ENCODE measurements at regions not wholly inside any gene's neighbourhood (a gene's known extent, or its start where the extent isn't known, plus 50 kb on each side); places are given as distances from the start of the nearest gene placed in this dataset.
"Not testable (repeated sequence)": the region's sequence is repeated elsewhere in the genome, so short reads cannot be mapped to it uniquely, and the experiment has no call there.

GRCh38 chr14:97031530-97031929 is 234.3 kb downstream of the VRK1 start:
- DNase-seq = no peak

GRCh38 chr14:97033556-97034081 is 236.4 kb downstream of the VRK1 start:
- no peak for DNase-seq

GRCh38 chr14:97036086-97036852 is 239.1 kb downstream of the VRK1 start:
- no peak for DNase-seq

- DNase-seq = no peak
These were observed 242.7 kb downstream of the VRK1 start for GRCh38 chr14:97039717-97040363.

- no peak for DNase-seq
These were observed 249.8 kb downstream of the VRK1 start for GRCh38 chr14:97046967-97047366.

GRCh38 chr14:97052001-97052400 is 254.8 kb downstream of the VRK1 start:
- DNase-seq = no peak

GRCh38 chr14:97053941-97054340 is 256.8 kb downstream of the VRK1 start:
- no peak for DNase-seq

- DNase-seq = no peak
These were observed 258.2 kb downstream of the VRK1 start for GRCh38 chr14:97055355-97055754.

- DNase-seq = no peak
These were observed 258.9 kb downstream of the VRK1 start for GRCh38 chr14:97056086-97056485.

- no peak for DNase-seq
These were observed 260.3 kb downstream of the VRK1 start for GRCh38 chr14:97057238-97058073.

GRCh38 chr14:97058074-97058467 is 260.9 kb downstream of the VRK1 start:
- DNase-seq = no peak

GRCh38 chr14:97058589-97058988 is 261.4 kb downstream of the VRK1 start:
- DNase-seq = no peak

- no peak for DNase-seq
These were observed 264.0 kb downstream of the VRK1 start for GRCh38 chr14:97061198-97061597.

- no peak for DNase-seq
These were observed 264.5 kb downstream of the VRK1 start for GRCh38 chr14:97061714-97062113.

- DNase-seq = no peak
These were observed 268.3 kb downstream of the VRK1 start for GRCh38 chr14:97065305-97066067.

GRCh38 chr14:97066068-97066899 is 269.1 kb downstream of the VRK1 start:
- DNase-seq = no peak

- not testable (repeated sequence) for DNase-seq
These were observed 271.1 kb downstream of the VRK1 start for GRCh38 chr14:97068293-97068692.

GRCh38 chr14:97070259-97070658 is 273.1 kb downstream of the VRK1 start:
- DNase-seq = no peak

- DNase-seq = no peak
These were observed 274.0 kb downstream of the VRK1 start for GRCh38 chr14:97071177-97071576.

- no peak for DNase-seq
These were observed 276.4 kb downstream of the VRK1 start for GRCh38 chr14:97073622-97074021.

- no peak for DNase-seq
These were observed 277.3 kb downstream of the VRK1 start for GRCh38 chr14:97074456-97074855.

- no peak for DNase-seq
These were observed 277.7 kb downstream of the VRK1 start for GRCh38 chr14:97074856-97075255.
